ENCODE measurements at regions not wholly inside any gene's neighbourhood (a gene's known extent, or its start where the extent isn't known, plus 50 kb on each side); places are given as distances from the start of the nearest gene placed in this dataset.

DNA sequence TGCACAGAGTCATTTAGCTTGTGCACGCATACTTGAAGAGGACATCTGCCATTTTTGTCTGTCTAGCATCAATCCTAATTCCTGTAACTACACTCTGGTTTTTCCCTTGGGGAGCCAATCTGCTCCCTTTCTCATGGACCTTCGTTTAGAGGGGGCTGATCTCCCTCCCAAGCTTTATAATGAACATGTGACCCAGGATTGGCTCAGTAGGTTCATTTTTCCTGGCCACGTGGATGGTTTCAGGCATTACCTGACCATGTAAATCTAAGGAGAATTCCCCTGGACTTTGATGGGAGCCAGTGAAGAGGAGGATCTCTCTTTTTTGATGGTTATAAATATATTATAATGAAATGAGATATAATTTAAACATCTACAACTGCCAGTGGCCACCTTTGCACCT, 56.8 kb upstream of the HS3ST2 start:
- TF ChIP-seq, protein P1, sequence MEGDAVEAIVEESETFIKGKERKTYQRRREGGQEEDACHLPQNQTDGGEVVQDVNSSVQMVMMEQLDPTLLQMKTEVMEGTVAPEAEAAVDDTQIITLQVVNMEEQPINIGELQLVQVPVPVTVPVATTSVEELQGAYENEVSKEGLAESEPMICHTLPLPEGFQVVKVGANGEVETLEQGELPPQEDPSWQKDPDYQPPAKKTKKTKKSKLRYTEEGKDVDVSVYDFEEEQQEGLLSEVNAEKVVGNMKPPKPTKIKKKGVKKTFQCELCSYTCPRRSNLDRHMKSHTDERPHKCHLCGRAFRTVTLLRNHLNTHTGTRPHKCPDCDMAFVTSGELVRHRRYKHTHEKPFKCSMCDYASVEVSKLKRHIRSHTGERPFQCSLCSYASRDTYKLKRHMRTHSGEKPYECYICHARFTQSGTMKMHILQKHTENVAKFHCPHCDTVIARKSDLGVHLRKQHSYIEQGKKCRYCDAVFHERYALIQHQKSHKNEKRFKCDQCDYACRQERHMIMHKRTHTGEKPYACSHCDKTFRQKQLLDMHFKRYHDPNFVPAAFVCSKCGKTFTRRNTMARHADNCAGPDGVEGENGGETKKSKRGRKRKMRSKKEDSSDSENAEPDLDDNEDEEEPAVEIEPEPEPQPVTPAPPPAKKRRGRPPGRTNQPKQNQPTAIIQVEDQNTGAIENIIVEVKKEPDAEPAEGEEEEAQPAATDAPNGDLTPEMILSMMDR (conservative IDR thresholded peaks at IDR 0.05 in 1 of 2, IDR thresholded peaks at IDR 0.05 in 1 of 2; ENCODE audit: extremely low read depth in 1 of 2, insufficient read depth in 1 of 2, low read depth in 1 of 2, low read length in 2 of 2): no peak
- no peak for TF ChIP-seq EZH2 (IDR thresholded peaks at IDR 0.05; ENCODE audit: borderline replicate concordance, low read length)

Measured in mammary epithelial cell (primary cell).